Small intestine (tissue), 7 donors: ENCODE measurements at regions not wholly inside any gene's neighbourhood (a gene's known extent, or its start where the extent isn't known, plus 50 kb on each side); places are given as distances from the start of the nearest gene placed in this dataset.
"Not testable (repeated sequence)": the region's sequence is repeated elsewhere in the genome, so short reads cannot be mapped to it uniquely, and the experiment has no call there.

Experiments
- DNase-seq, 2 donors: peaks; one replicate each; pipeline versions ENCODE4 v3.0.0 to v3.0.0-alpha.2; 2013
- FAIRE-seq: peaks from 2 replicates; lab custom pipeline; 2012; peaks lifted over from hg19 to GRCh38; lab: Jason Lieb, UNC
- H3K27ac ChIP-seq, 3 donors: one replicate each; pipeline ENCODE4 v1.5.1; 2013; ENCODE audit warnings: low read length in 2 of 3, mild to moderate bottlenecking in 2 of 3, control low read depth in 1 of 3, inconsistent platforms in 1 of 3, low read depth in 1 of 3, moderate library complexity in 1 of 3
- H3K27me3 ChIP-seq, 3 donors: one replicate each; pipeline ENCODE4 v1.6.1; 2013; ENCODE audit warnings: low read length in 3 of 3, inconsistent platforms in 1 of 3; ENCODE audit not compliant: control insufficient read depth in 3 of 3, insufficient read depth in 3 of 3
- H3K36me3 ChIP-seq, 3 donors: one replicate each; pipeline ENCODE4 v1.6.1; 2013; ENCODE audit warnings: low read length in 3 of 3, inconsistent platforms in 1 of 3, low read depth in 1 of 3, mild to moderate bottlenecking in 1 of 3, moderate library complexity in 1 of 3; ENCODE audit not compliant: control insufficient read depth in 3 of 3, insufficient read depth in 2 of 3
- H3K4me1 ChIP-seq, 3 donors: one replicate each; pipeline ENCODE4 v1.6.1; 2013; ENCODE audit warnings: low read length in 2 of 3, inconsistent platforms in 1 of 3, low read depth in 1 of 3, mild to moderate bottlenecking in 1 of 3, moderate library complexity in 1 of 3; ENCODE audit not compliant: control insufficient read depth in 3 of 3, insufficient read depth in 2 of 3
- H3K4me3 ChIP-seq, 3 donors: one replicate each; pipeline ENCODE4 v1.5.1; 2013; ENCODE audit warnings: low read length in 3 of 3, control low read depth in 1 of 3, inconsistent platforms in 1 of 3, low read depth in 1 of 3, mild to moderate bottlenecking in 1 of 3, moderate library complexity in 1 of 3
- H3K9me3 ChIP-seq, 2 donors: one replicate each; pipeline ENCODE4 v1.6.1; 2013; ENCODE audit warnings: low read depth in 1 of 2, low read length in 1 of 2; ENCODE audit not compliant: control insufficient read depth in 2 of 2, insufficient read depth in 1 of 2
- WGBS, 3 donors: extraction: QIAGEN DNeasy Blood & Tissue Kit; methylation state at CpG; one replicate each; pipeline ENCODE4 v1.1.7; 2013; 5-methylcytosine and 5-hydroxymethylcytosine counted together
- donor health status: healthy with polysubstance abuse.
- donor health status: control.
- donor health status: control.
- donor health status: Bipolar disorder and iron deficiency.
- donor health status: healthy.

DNA sequence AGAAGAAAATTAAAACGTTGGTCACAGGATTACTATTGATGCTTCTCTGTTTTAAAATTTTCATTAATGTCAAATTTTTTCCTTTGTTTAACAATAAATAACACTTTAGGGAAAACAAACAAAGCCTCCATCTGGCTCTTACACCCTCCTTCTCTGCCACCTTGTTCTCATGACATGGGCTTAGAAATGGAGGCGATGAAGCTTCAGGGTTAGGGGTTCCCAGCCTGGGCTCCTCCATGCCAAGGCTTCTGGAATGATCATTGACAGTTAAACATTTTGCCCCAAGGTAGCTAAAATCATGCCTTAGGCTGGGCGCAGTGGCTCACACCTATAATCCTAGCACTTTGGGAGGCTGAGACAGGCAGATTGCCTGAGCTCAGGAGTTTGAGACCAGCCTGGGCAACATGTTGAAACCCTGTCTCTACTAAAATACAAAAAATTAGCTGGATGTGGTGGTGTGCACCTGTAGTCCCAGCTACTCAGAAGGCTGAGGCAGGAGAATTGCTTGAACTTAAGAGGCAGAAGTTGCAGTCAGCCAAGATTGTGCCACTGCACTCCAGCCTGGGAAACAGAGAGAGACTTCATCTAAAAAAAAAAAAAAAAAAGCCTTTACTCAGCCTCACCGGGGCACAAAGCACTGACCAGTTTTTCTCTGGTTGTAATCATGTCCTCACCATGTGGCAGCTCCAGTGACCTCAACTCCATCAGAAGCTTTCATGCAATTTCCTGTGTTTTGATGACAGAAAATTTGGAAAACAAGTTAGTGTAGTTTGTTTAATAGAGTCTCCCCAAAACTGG is 125.1 kb downstream of the MYCN start:
- not testable (repeated sequence) for FAIRE-seq, H3K27me3 ChIP-seq, H3K36me3 ChIP-seq, DNase-seq, H3K27ac ChIP-seq, H3K4me3 ChIP-seq
- Histone ChIP-seq H3K9me3 (peaks cover 2 to 18% of the 10 kb centered on the region in 2 donors), H3K4me1 (peaks cover 0 to 20% (median 0%) of the 10 kb centered on the region in 3 donors)
- WGBS, 3 donors, result 71 to 78% (median 78%) methylated on average over 4 of the region's 4 CpGs

DNA sequence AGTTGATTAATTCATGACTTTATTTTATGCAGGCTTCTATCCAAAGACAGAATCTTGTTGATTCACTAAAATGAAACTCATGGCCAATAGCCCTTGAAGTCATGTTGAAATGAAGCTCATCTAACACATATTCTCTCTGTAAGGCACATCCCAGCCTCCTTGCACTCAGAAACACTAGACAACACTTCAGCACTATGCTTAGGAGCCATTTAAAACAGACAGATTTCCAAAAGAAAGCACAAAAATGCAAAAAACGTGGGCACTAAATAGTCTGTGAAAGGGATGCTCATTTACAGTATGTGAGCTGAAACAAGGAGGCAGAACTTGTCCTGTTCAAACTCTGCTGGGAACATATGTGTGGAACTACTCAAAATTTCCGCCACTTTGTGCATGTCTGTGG is 124.4 kb downstream of the MYCN start:
- H3K36me3 ChIP-seq, result no peaks in the 10 kb centered on the region
- FAIRE-seq (no peak), DNase-seq (no peak)
- H3K27ac ChIP-seq, result no peak overlapping the region
- H3K4me3 ChIP-seq, result no peak overlapping the region
- WGBS, 3 donors, result 75 to 82% (median 81%) methylated on average over 2 of the region's 2 CpGs
- peaks cover 2 to 18% of the 10 kb centered on the region in 2 donors for H3K9me3 ChIP-seq
- H3K27me3 ChIP-seq, result no peaks in the 10 kb centered on the region
- H3K4me1 ChIP-seq, result peaks cover 0 to 13% (median 0%) of the 10 kb centered on the region in 3 donors

DNA sequence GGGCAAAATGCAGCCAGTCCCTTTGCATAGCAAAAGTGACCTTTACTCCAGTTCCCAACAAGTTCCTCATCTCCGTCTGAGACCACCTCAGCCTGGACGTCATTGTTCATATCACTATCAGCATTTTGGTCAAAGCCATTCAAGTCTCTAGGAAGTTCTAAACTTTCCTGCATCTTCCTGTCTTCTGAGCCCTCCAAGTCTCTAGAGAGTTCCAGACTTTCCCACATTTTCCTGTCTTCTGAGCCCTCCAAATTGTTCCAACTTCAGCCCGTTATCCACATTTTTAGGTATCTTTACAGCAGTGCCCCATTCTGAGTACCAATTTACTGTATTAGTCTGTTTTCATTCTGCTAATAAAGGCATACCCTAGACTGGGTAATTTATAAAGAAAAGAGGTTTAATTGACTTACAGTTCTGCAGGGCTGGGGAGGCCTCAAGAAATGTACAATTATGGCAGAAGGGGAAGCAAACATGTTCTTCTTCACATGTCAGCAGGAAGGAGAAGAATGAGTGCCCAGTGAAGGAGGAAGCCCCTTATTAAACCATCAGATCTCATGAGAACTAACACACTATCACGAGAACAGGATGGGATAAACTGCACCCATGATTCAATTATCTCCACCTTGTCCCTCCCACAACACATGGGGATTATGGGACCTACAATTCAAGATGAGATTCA is 123.7 kb downstream of the MYCN start:
- no peak for DNase-seq

DNA sequence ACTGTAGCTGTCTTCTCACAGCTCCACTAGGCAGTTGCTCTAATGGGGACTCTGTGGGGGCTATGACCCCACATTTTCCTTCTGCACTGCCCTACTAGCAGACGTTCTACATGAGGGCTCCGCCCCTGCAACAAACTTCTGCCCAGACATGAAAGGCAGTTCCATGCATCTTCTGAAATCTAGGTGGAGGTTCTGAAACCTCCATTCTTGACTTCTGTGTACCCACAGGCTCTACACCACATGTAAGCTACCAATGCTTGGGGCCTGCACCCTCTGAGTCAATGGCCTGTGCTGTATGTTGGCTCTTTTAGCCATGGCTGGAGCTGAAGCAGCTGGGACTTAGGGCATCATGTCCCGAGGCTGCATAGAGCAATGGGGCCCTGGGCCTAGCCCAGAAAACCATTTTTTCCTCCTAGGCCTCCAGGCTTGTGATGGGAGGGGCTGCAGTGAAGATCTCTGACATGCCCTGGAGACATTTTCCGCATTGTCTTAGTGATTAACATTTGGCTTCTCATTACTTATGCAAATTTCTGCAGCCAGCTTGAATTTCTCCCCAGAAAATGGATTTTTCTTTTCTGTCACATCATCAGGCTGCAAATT is 123.0 kb downstream of the MYCN start:
- Histone ChIP-seq H3K27me3 (no peaks in the 10 kb centered on the region), H3K4me1 (peaks cover 0 to 7% (median under 1%) of the 10 kb centered on the region in 3 donors), H3K27ac (no peak overlapping the region), H3K4me3 (no peak overlapping the region), H3K9me3 (peaks cover 2 to 18% of the 10 kb centered on the region in 2 donors), H3K36me3 (no peaks in the 10 kb centered on the region)
- DNase-seq (no peak), FAIRE-seq (no peak)
- 74 to 80% (median 77%) methylated on average over 4 of the region's 4 CpGs for WGBS, 3 donors

More for the DNA sequence above, 123.7 kb downstream of the MYCN start:
- Histone ChIP-seq H3K27ac (no peak overlapping the region), H3K27me3 (no peaks in the 10 kb centered on the region), H3K4me1 (peaks cover 0 to 10% (median 0%) of the 10 kb centered on the region in 3 donors), H3K36me3 (no peaks in the 10 kb centered on the region), H3K9me3 (peaks cover 2 to 18% of the 10 kb centered on the region in 2 donors), H3K4me3 (no peak overlapping the region)
- no peak for FAIRE-seq
- 94 to 97% (median 96%) methylated on average over 4 of the region's 4 CpGs for WGBS, 3 donors

DNA sequence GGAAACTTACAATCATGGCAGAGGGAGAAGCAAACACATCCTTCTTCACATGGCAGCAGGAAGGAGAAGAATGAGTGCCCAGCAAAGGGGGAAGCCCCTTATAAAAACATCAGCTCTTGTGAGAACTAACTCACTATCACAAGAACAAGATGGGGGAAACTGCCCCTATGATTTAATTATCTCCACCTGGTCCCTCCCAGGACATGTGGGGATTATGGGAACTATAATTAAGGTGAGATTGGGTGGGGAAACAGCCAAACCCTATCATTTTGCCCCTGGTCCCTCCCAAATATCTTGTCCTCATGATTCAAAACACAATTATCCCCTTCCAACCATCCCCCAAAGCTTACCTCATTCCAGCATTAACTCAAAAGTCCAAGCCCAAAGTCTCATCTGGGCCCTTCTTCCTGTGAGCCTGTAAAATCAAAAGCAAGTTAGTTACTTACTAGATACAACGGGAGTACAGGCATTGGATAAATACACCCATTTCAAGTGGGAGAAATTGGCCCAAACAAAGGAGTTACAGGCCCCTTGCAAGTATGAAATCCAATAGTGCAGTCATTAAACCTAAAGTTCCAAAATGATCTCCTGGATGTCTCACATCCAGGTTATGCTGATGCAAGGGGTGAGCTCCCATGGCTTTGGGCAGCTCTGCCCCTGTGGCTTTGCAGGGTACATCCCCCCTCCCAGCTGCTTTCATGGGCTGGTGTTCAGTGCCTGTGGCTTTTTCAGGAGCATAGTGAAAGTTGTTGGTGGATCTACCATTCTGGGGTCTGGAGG is 122.3 kb downstream of the MYCN start:
- 82 to 93% (median 83%) methylated on average over 1 of the region's 1 CpG for WGBS, 3 donors
- Histone ChIP-seq H3K4me1 (peaks cover 0 to 6% (median 3%) of the 10 kb centered on the region in 3 donors), H3K36me3 (no peaks in the 10 kb centered on the region), H3K27ac (no peak overlapping the region), H3K27me3 (no peaks in the 10 kb centered on the region), H3K9me3 (peaks cover 2 to 18% of the 10 kb centered on the region in 2 donors), H3K4me3 (no peak overlapping the region)
- no peak for DNase-seq
- no peak for FAIRE-seq

DNA sequence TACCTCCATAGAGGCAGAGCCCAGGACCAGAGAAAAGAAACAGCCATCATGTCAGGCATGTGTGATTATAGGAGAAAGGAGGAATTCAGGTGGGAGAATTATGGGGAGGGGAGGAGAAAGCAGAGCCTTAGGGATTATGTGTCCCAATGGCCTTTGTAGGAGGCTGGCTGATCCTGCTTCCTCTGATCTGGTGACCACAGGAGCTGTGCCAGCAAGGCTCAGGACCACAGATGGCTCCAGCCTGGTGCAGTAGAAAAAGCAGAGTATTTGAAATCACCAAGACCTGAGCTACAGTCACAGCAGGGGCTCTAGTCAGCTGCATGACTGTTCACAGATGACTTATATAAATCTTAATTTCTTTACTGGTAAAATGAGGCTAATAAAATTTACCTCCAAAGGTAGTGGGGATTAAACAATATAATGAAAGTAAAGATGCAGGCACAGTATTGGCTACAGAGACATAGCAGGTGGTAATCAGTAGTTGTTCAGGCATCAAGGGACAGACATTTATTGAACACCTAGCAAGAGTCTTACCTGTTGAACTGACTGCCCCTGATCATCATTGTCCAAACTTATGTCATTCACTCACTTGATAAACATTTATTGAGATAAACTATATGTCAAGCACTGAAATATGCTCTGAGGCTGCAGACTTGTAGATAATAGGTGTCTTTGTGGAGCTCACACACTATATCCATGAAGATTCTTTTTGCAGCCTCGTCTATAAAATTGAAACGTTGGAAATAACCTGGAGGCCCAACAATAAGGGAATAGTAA is 121.3 kb downstream of the MYCN start:
- H3K27ac ChIP-seq, result no peak overlapping the region
- 74 to 86% (median 83%) methylated on average over 2 of the region's 2 CpGs for WGBS, 3 donors
- no peak for DNase-seq
- H3K4me3 ChIP-seq, result no peak overlapping the region
- peaks cover 2 to 18% of the 10 kb centered on the region in 2 donors for H3K9me3 ChIP-seq
- FAIRE-seq, result no peak
- H3K27me3 ChIP-seq, result no peaks in the 10 kb centered on the region
- H3K4me1 ChIP-seq, result peaks cover 0 to 6% (median 3%) of the 10 kb centered on the region in 3 donors
- H3K36me3 ChIP-seq, result no peaks in the 10 kb centered on the region

DNA sequence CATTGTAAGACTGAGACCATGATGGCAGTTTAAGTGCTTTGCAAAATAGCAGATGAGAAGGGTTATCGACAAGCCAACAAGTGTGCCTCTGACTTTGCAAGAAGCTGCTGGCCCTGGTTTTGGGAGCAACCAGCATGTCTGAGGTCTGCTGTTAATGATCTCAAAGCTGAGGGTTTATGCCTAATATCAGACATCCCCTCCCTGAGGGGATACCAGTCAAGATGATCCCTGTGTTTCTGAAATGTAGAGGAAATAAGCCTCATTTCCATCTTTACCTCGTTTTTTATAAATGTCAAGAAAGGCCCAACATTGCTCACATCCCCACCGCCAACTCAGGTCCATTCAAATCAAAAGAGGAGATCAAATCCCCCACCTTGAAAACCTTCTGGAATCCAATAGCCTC is 120.6 kb downstream of the MYCN start:
- Histone ChIP-seq H3K27ac (no peak overlapping the region), H3K4me3 (no peak overlapping the region), H3K27me3 (no peaks in the 10 kb centered on the region), H3K36me3 (no peaks in the 10 kb centered on the region), H3K9me3 (peaks cover 2 to 18% of the 10 kb centered on the region in 2 donors), H3K4me1 (peaks cover 0 to 9% (median 3%) of the 10 kb centered on the region in 3 donors)
- WGBS, 3 donors, result 81 to 84% (median 83%) methylated on average over 3 of the region's 3 CpGs
- DNase-seq (no peak), FAIRE-seq (no peak)
